Body of pancreas (tissue), 4 donors: ENCODE measurements at regions not wholly inside any gene's neighbourhood (a gene's known extent, or its start where the extent isn't known, plus 50 kb on each side); places are given as distances from the start of the nearest gene placed in this dataset.

Experiments used
- ATAC-seq: fragments of 150-250 bp; one replicate; pipeline ENCODE4 v1.9.1; 2016
- DNase-seq, 4 donors: peaks; one replicate each; pipeline ENCODE4 v3.0.0-alpha.2; 2019
- H3K27ac ChIP-seq, 4 donors: fragments of 200-600 bp; sonication (generic); 1 replicate in 3 of 4; 2 replicates in 1 of 4; pipeline versions ENCODE4 v1.5.1 to v1.6.1; 2016 to 2019; ENCODE audit warnings: mild to moderate bottlenecking in 1 of 4, mixed read lengths in 1 of 4, moderate library complexity in 1 of 4
- H3K27me3 ChIP-seq, 2 donors: fragments of 200-600 bp; sonication (generic); one replicate each; pipeline ENCODE4 v1.6.0; 2016; ENCODE audit warnings: mild to moderate bottlenecking in 1 of 2
- H3K36me3 ChIP-seq, 2 donors: fragments of 200-600 bp; sonication (generic); replicated peaks in 1 of 2; 2 replicates each; pipeline ENCODE4 v1.5.1; 2016; ENCODE audit warnings: low read depth in 2 of 2; ENCODE audit not compliant: insufficient read depth in 1 of 2
- H3K4me1 ChIP-seq: fragments of 200-600 bp; sonication (generic); one replicate; pipeline ENCODE4 v1.6.0; 2016
- H3K4me3 ChIP-seq, 2 donors: fragments of 200-600 bp; sonication (generic); 1 replicate in 1 of 2; 2 replicates in 1 of 2; pipeline ENCODE4 v1.5.1; 2016 to 2019
- H3K9me3 ChIP-seq, 3 donors: fragments of 200-600 bp; sonication (generic); 1 replicate in 2 of 3; 2 replicates in 1 of 3; pipeline ENCODE4 v1.5.1; 2016
- POLR2A ChIP-seq, 3 donors: fragments of 450-650 bp; IDR thresholded peaks; one replicate each; pipeline ENCODE4 v1.6.1; 2016; ENCODE audit warnings: antibody characterized with exemption in 3 of 3, mild to moderate bottlenecking in 2 of 3
- WGBS, 2 donors: methylation state at CpG; one replicate each; pipeline ENCODE4 v1.1.5; 2017; 5-methylcytosine and 5-hydroxymethylcytosine counted together
- intact Hi-C: fragments of 100-400 bp; cut with DNase I; formaldehyde crosslinking; loops from one replicate; pipeline ENCODE4 v1.15.1; 2023
- TF ChIP-seq, protein P1 (sequence below), 7 experiments: fragments of 450-650 bp in 4 of 7; fragments of 200-600 bp in 3 of 7; sonication (generic) in 3 of 7; IDR thresholded peaks; one replicate each; pipeline ENCODE4 v1.5.1; 2016 to 2019; ENCODE audit warnings: antibody characterized with exemption in 7 of 7

DNA sequence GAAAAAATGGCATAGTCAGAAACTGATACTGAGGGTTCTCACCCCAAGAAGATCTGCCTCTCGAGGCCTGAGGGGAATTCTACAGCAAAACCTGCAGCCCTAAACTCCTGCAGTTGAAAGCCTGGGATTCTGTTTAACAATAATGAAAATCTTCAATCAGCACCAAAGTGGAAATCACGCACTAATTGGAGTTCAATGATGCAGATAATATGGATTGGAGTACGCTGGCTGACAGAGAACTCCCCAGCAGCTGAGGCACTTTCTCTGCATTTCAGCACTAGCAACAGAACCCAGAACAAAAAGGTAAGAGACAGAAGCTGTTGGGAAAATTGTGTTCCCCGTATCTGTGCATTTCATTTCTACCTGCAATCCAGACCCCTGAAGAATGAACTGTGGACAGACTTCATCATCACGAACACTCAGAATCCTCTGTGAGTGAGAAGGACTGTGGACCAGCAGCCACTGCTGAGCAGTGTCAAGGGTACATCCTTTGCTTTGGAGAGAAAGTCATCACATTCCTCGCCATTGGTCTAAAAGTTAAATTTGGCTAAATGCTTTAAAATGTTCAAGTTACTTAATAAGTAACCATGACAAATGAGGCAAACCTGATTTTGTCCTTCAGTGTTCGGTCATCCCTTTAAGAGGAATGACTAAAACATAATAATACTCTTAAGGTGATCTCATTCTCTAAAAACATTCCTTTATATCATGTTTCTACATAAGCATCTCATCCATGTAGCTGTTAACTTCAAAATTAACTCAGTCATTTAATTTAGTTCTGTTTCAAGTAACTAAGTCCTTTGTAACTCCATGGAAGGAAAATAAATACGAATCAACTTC lies 126.1 kb downstream of the GAS1 start:
- TF ChIP-seq POLR2A (IDR thresholded peaks at IDR 0.05): no peak
- TF ChIP-seq, protein P1, sequence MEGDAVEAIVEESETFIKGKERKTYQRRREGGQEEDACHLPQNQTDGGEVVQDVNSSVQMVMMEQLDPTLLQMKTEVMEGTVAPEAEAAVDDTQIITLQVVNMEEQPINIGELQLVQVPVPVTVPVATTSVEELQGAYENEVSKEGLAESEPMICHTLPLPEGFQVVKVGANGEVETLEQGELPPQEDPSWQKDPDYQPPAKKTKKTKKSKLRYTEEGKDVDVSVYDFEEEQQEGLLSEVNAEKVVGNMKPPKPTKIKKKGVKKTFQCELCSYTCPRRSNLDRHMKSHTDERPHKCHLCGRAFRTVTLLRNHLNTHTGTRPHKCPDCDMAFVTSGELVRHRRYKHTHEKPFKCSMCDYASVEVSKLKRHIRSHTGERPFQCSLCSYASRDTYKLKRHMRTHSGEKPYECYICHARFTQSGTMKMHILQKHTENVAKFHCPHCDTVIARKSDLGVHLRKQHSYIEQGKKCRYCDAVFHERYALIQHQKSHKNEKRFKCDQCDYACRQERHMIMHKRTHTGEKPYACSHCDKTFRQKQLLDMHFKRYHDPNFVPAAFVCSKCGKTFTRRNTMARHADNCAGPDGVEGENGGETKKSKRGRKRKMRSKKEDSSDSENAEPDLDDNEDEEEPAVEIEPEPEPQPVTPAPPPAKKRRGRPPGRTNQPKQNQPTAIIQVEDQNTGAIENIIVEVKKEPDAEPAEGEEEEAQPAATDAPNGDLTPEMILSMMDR (IDR thresholded peaks at IDR 0.05): no peak
- ATAC-seq: no peak
- H3K4me3 ChIP-seq: no peak overlapping the region
- intact Hi-C loops: no loop called here
- no peaks in the 10 kb centered on the region for H3K27me3 ChIP-seq
- 75 to 78% methylated on average over 8 of the region's 8 CpGs for WGBS, 2 donors
- H3K27ac ChIP-seq: no peak overlapping the region
- peaks cover 0 to 12% (median 0%) of the 10 kb centered on the region in 3 donors for H3K9me3 ChIP-seq
- H3K4me1 ChIP-seq: no peaks in the 10 kb centered on the region
- no peaks in the 10 kb centered on the region for H3K36me3 ChIP-seq
- DNase-seq: no peak

DNA sequence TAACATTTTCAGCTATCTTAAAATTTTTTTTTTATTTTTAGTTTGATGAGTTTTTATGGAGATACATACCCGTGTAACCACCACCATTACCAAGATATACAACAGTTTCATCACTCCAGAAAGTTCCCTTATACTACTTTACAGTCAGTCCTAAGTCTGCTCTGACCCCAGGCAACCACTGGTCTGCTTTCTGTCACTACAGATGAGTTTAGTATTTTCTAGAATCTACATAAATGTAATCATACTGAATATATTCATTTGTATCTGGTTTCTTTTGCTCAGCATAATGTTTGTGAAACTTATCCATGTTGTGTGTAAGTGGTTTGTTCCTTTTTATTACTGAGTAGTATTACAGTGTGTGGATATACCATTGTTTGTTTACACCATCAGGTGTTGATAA lies 127.8 kb downstream of the GAS1 start:
- intact Hi-C loops: no loop called here
- Histone ChIP-seq H3K27me3 (no peaks in the 10 kb centered on the region), H3K36me3 (no peaks in the 10 kb centered on the region), H3K9me3 (peaks cover 0 to 12% (median 0%) of the 10 kb centered on the region in 3 donors), H3K4me3 (no peak overlapping the region), H3K4me1 (no peaks in the 10 kb centered on the region), H3K27ac (no peak overlapping the region)
- ATAC-seq (no peak), DNase-seq (no peak)
- WGBS, 2 donors: 79 to 88% methylated on average over 1 of the region's 1 CpG
- no peak for TF ChIP-seq POLR2A (IDR thresholded peaks at IDR 0.05)
- TF ChIP-seq, protein P1 (IDR thresholded peaks at IDR 0.05): no peak

DNA sequence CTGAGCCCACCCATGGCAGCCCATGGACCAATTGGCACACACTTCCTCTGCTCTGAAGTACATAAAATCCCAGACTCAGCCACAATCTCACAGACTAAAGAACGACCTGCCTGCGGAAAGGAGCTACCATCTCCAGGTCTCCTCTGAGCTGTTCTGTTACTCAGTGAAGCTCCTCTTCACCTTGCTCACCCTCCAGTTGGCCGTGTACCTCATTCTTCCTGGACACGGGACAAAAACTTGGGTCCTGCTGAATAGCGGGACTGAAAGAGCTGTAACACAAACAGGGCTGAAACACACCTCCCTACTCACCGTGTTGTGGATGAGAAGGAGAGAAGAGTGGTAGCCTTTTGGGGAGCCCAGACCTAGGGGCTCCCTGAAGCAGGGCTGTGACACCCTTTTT lies 128.7 kb downstream of the GAS1 start:
- WGBS, 2 donors: 88 to 92% methylated on average over 6 of the region's 6 CpGs
- TF ChIP-seq POLR2A (IDR thresholded peaks at IDR 0.05): no peak
- TF ChIP-seq, protein P1 (IDR thresholded peaks at IDR 0.05): no peak
- H3K9me3 ChIP-seq: peaks cover 0 to 12% (median 0%) of the 10 kb centered on the region in 3 donors
- no peak overlapping the region for H3K27ac ChIP-seq
- no peak for DNase-seq
- no peaks in the 10 kb centered on the region for H3K36me3 ChIP-seq
- H3K4me3 ChIP-seq: no peak overlapping the region
- intact Hi-C loops: no loop called here
- no peaks in the 10 kb centered on the region for H3K27me3 ChIP-seq
- ATAC-seq: no peak
- H3K4me1 ChIP-seq: no peaks in the 10 kb centered on the region

DNA sequence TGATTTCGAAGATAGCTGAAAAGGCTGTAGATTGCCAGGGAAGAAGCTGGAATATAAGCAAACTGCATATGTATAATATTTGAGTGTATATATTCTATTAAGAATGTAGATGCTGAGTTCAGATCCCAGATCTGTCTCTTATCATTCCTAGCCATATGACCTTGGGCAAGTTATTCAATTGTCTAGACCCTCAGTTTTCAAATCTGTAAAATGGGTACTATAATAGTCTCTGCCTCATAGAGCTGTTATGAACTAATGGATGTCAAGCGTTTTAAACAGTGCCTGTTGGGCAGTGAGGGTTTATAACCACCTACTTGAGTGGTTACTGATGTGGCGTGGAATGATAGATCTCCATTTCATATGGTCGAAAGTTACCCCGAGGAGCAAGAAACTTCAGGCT lies 130.4 kb downstream of the GAS1 start:
- H3K4me3 ChIP-seq: no peak overlapping the region
- H3K9me3 ChIP-seq: peaks cover 0 to 12% (median 0%) of the 10 kb centered on the region in 3 donors
- ATAC-seq (no peak), DNase-seq (no peak)
- WGBS, 2 donors: 89 to 91% methylated on average over 5 of the region's 5 CpGs
- intact Hi-C loops: no loop called here
- TF ChIP-seq POLR2A (IDR thresholded peaks at IDR 0.05): no peak
- TF ChIP-seq, protein P1 (IDR thresholded peaks at IDR 0.05): no peak
- H3K36me3 ChIP-seq: no peaks in the 10 kb centered on the region
- H3K27me3 ChIP-seq: no peaks in the 10 kb centered on the region
- H3K27ac ChIP-seq: no peak overlapping the region
- H3K4me1 ChIP-seq: no peaks in the 10 kb centered on the region

DNA sequence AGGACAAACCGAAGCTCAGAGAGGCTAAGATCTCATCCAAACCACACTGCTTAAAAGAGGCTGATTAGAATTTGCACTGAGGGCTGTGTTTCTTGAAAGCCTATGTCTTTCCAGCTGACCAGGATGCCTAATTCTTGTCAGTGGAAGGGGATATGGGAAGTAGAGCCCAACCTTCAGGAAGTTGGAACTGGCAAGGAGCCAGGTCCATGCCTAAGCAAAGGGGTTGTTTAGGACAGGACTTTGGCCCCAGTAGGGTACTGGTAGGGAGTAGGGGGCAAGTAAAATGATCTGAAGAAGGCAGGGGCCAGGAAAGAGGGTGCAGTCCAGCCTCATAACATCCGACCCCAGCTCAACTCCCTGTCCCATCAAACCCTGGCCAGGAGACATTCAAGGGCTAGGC lies 130.9 kb downstream of the GAS1 start:
- H3K27me3 ChIP-seq: no peaks in the 10 kb centered on the region
- H3K9me3 ChIP-seq: peaks cover 0 to 12% (median 0%) of the 10 kb centered on the region in 3 donors
- ATAC-seq (no peak), DNase-seq (no peak)
- no peaks in the 10 kb centered on the region for H3K4me1 ChIP-seq
- H3K4me3 ChIP-seq: no peak overlapping the region
- TF ChIP-seq, protein P1 (IDR thresholded peaks at IDR 0.05): no peak
- H3K36me3 ChIP-seq: no peaks in the 10 kb centered on the region
- intact Hi-C loops: no loop called here
- no peak overlapping the region for H3K27ac ChIP-seq
- WGBS, 2 donors: 61 to 62% methylated on average over 2 of the region's 2 CpGs
